ENCODE measurements at regions not wholly inside any gene's neighbourhood (a gene's known extent, or its start where the extent isn't known, plus 50 kb on each side); places are given as distances from the start of the nearest gene placed in this dataset.

- TF ChIP-seq ZNF281 (CRISPR knock-in tag; IDR thresholded peaks at IDR 0.05) (no peak), PRDM15 (CRISPR knock-in tag; IDR thresholded peaks at IDR 0.05) (no peak), EMX1 (CRISPR knock-in tag; IDR thresholded peaks at IDR 0.05) (no peak), ZNF219 (CRISPR knock-in tag; IDR thresholded peaks at IDR 0.05; ENCODE audit: borderline replicate concordance) (no peak), GTF2I (CRISPR knock-in tag; conservative IDR thresholded peaks at IDR 0.05) (no peak), ZNF317 (CRISPR knock-in tag; IDR thresholded peaks at IDR 0.05; ENCODE audit: borderline replicate concordance, low read depth) (no peak), ATF2 (CRISPR knock-in tag; IDR thresholded peaks at IDR 0.05; ENCODE audit: borderline replicate concordance, low read depth) (no peak), ATF3 (CRISPR knock-in tag; conservative IDR thresholded peaks at IDR 0.05) (no peak), ATF6 (CRISPR knock-in tag; IDR thresholded peaks at IDR 0.05) (no peak), ZBTB43 (CRISPR knock-in tag; IDR thresholded peaks at IDR 0.05) (no peak), FOXJ3 (CRISPR knock-in tag; IDR thresholded peaks at IDR 0.05; ENCODE audit: borderline replicate concordance) (no peak), USF2 (CRISPR knock-in tag; IDR thresholded peaks at IDR 0.05) (no peak), CBFB (CRISPR knock-in tag; IDR thresholded peaks at IDR 0.05; ENCODE audit: low read depth) (no peak), IRF2 (CRISPR knock-in tag; IDR thresholded peaks at IDR 0.05; ENCODE audit: borderline replicate concordance, low read depth) (no peak), HMGXB4 (CRISPR knock-in tag; IDR thresholded peaks at IDR 0.05) (no peak)
Measured at GRCh38 chr13:106919638-106920037, 351.7 kb upstream of the ARGLU1 start (continued).
